Mesodermal cell (in vitro differentiated cells): ENCODE measurements at regions not wholly inside any gene's neighbourhood (a gene's known extent, or its start where the extent isn't known, plus 50 kb on each side); places are given as distances from the start of the nearest gene placed in this dataset.

ENCODE experiments used
- H3K27ac ChIP-seq: 2 replicates; pipeline ENCODE4 v1.7.0; 2013; ENCODE audit warnings: mild to moderate bottlenecking, low read depth, low read length, moderate library complexity; ENCODE audit not compliant: severe bottlenecking
- H3K36me3 ChIP-seq: 2 replicates; pipeline ENCODE4 v1.7.1; 2013; ENCODE audit warnings: mild to moderate bottlenecking, low read length, moderate library complexity; ENCODE audit not compliant: control insufficient read depth, insufficient read depth
- H3K4me1 ChIP-seq: one replicate; pipeline ENCODE4 v1.7.1; 2013; ENCODE audit warnings: mild to moderate bottlenecking, low read length; ENCODE audit not compliant: insufficient read depth, control insufficient read depth, poor library complexity, severe bottlenecking
- H3K4me3 ChIP-seq: 2 replicates; pipeline ENCODE4 v1.7.0; 2013; ENCODE audit warnings: low read length, control low read depth, mild to moderate bottlenecking; ENCODE audit not compliant: insufficient read depth, poor library complexity, severe bottlenecking; ENCODE audit errors: extremely low read depth
- H3K9me3 ChIP-seq: 2 replicates; pipeline ENCODE4 v1.7.1; 2013; ENCODE audit warnings: mild to moderate bottlenecking, low read length, moderate library complexity; ENCODE audit not compliant: control insufficient read depth
- WGBS, 2 experiments: methylation state at CpG; one replicate each; pipeline ENCODE4 v1.1.5; 2013; ENCODE audit warnings: missing lambda C conversion rate in 2 of 2; ENCODE audit not compliant: insufficient coverage in 2 of 2; 5-methylcytosine and 5-hydroxymethylcytosine counted together

GRCh38 chr11:26839911-26840698, 118.2 kb upstream of the SLC5A12 start:
- Histone ChIP-seq H3K36me3 (no peaks in the 10 kb centered on the region), H3K4me1 (peaks cover 3% of the 10 kb centered on the region), H3K4me3 (no peak overlapping the region), H3K9me3 (no peaks in the 10 kb centered on the region), H3K27ac (no peak overlapping the region)
- 87 to 100% methylated on average over 3 of the region's 3 CpGs for WGBS, 2 experiments

- Histone ChIP-seq H3K36me3 (no peaks in the 10 kb centered on the region), H3K27ac (no peak overlapping the region), H3K4me1 (peaks cover 3% of the 10 kb centered on the region), H3K9me3 (no peaks in the 10 kb centered on the region), H3K4me3 (no peak overlapping the region)
- 33 to 100% methylated on average over 1 of the region's 2 CpGs for WGBS, 2 experiments
Measured at GRCh38 chr11:26841818-26842473, 120.1 kb upstream of the SLC5A12 start.

- Histone ChIP-seq H3K27ac (no peak overlapping the region), H3K4me3 (no peak overlapping the region), H3K36me3 (no peaks in the 10 kb centered on the region), H3K4me1 (peaks cover 3% of the 10 kb centered on the region), H3K9me3 (no peaks in the 10 kb centered on the region)
- WGBS, 2 experiments: 80% methylated on average over 1 of the region's 3 CpGs; no CpG with 5 or more reads in 1 of the 2 experiments
Measured at GRCh38 chr11:26842478-26843282, 120.8 kb upstream of the SLC5A12 start.

- peaks cover 3% of the 10 kb centered on the region for H3K4me1 ChIP-seq
- H3K9me3 ChIP-seq: no peaks in the 10 kb centered on the region
- H3K36me3 ChIP-seq: no peaks in the 10 kb centered on the region
- 88% methylated on average over 1 of the region's 2 CpGs; no CpG with 5 or more reads in 1 of the 2 experiments for WGBS, 2 experiments
- no peak overlapping the region for H3K27ac ChIP-seq
- H3K4me3 ChIP-seq: no peak overlapping the region
Measured at GRCh38 chr11:26843539-26843938, 121.7 kb upstream of the SLC5A12 start.

GRCh38 chr11:26844963-26845362, 123.1 kb upstream of the SLC5A12 start:
- WGBS, 2 experiments: 86% methylated on average over 2 of the region's 2 CpGs; no CpG with 5 or more reads in 1 of the 2 experiments

GRCh38 chr11:26846227-26846626, 124.4 kb upstream of the SLC5A12 start:
- no peaks in the 10 kb centered on the region for H3K9me3 ChIP-seq
- no peak overlapping the region for H3K4me3 ChIP-seq
- no CpG with 5 or more reads among the region's 2 CpGs for WGBS, 2 experiments
- no peak overlapping the region for H3K27ac ChIP-seq
- H3K4me1 ChIP-seq: peaks cover 3% of the 10 kb centered on the region
- no peaks in the 10 kb centered on the region for H3K36me3 ChIP-seq

More at GRCh38 chr11:26844963-26845362, 123.1 kb upstream of the SLC5A12 start:
- no peaks in the 10 kb centered on the region for H3K9me3 ChIP-seq
- H3K27ac ChIP-seq: no peak overlapping the region
- peaks cover 3% of the 10 kb centered on the region for H3K4me1 ChIP-seq
- no peak overlapping the region for H3K4me3 ChIP-seq
- H3K36me3 ChIP-seq: no peaks in the 10 kb centered on the region

GRCh38 chr11:26847459-26847858, 125.6 kb upstream of the SLC5A12 start:
- no peaks in the 10 kb centered on the region for H3K9me3 ChIP-seq
- no peak overlapping the region for H3K27ac ChIP-seq
- peaks cover under 1% of the 10 kb centered on the region for H3K4me1 ChIP-seq
- 90 to 95% methylated on average over 3 of the region's 3 CpGs for whole genome bisulfite sequencing, 2 experiments
- no peak overlapping the region for H3K4me3 ChIP-seq
- no peaks in the 10 kb centered on the region for H3K36me3 ChIP-seq

- Histone ChIP-seq H3K4me1 (no peaks in the 10 kb centered on the region), H3K27ac (no peak overlapping the region), H3K36me3 (no peaks in the 10 kb centered on the region), H3K9me3 (no peaks in the 10 kb centered on the region), H3K4me3 (no peak overlapping the region)
- 86 to 100% methylated on average over 1 of the region's 1 CpG for WGBS, 2 experiments
Measured at GRCh38 chr11:26847977-26848376, 126.1 kb upstream of the SLC5A12 start.

- H3K27ac ChIP-seq: no peak overlapping the region
- no peaks in the 10 kb centered on the region for H3K9me3 ChIP-seq
- no peak overlapping the region for H3K4me3 ChIP-seq
- H3K36me3 ChIP-seq: no peaks in the 10 kb centered on the region
- WGBS, 2 experiments: 91 to 92% methylated on average over 4 to 5 of the region's 5 CpGs
- no peaks in the 10 kb centered on the region for H3K4me1 ChIP-seq
Measured at GRCh38 chr11:26849036-26849435, 127.2 kb upstream of the SLC5A12 start.

GRCh38 chr11:26851291-26851690, 129.4 kb upstream of the SLC5A12 start:
- Histone ChIP-seq H3K36me3 (no peaks in the 10 kb centered on the region), H3K4me3 (no peak overlapping the region), H3K9me3 (no peaks in the 10 kb centered on the region), H3K4me1 (no peaks in the 10 kb centered on the region), H3K27ac (no peak overlapping the region)
- 92 to 100% methylated on average over 1 to 3 of the region's 3 CpGs for WGBS, 2 experiments
